OCI-LY3 (cell line): ENCODE measurements at regions not wholly inside any gene's neighbourhood (a gene's known extent, or its start where the extent isn't known, plus 50 kb on each side); places are given as distances from the start of the nearest gene placed in this dataset.

Experiments
- H2AFZ ChIP-seq: fragments of 200-600, 300-600 bp; shearing (Covaris generic); 2 replicates; pipeline ENCODE4 v1.6.0; 2014; ENCODE audit warnings: antibody characterized with exemption, low read depth, low read length
- H3K27ac ChIP-seq: fragments of 200-600, 300-600 bp; sonication (generic); 2 replicates; pipeline ENCODE4 v1.5.1; 2014; ENCODE audit warnings: mild to moderate bottlenecking, low read length, moderate library complexity, mixed read lengths
- H3K27me3 ChIP-seq: fragments of 200-600, 300-600 bp; sonication (generic); 2 replicates; pipeline ENCODE4 v1.6.1; 2014; ENCODE audit warnings: low read depth, low read length, mixed read lengths
- H3K36me3 ChIP-seq: fragments of 200-600, 300-600 bp; sonication (generic); replicated peaks from 2 replicates; pipeline ENCODE3; 2014; ENCODE audit warnings: low read depth, low read length, mixed read lengths
- H3K4me1 ChIP-seq: fragments of 300-600, 200-600 bp; sonication (generic); 2 replicates; pipeline ENCODE4 v1.6.1; 2014; ENCODE audit warnings: low read length, mixed read lengths
- H3K4me2 ChIP-seq: fragments of 200-600, 300-600 bp; sonication (generic); 2 replicates; pipeline ENCODE4 v1.6.1; 2014; ENCODE audit warnings: low read length, mixed read lengths
- H3K4me3 ChIP-seq: fragments of 300-600, 200-600 bp; sonication (generic); 2 replicates; pipeline ENCODE4 v1.5.1; 2014; ENCODE audit warnings: antibody characterized with exemption, mild to moderate bottlenecking, low read length, moderate library complexity
- H3K79me2 ChIP-seq: fragments of 300-600, 200-600 bp; shearing (Covaris generic); 2 replicates; pipeline ENCODE4 v1.6.1; 2014; ENCODE audit warnings: mild to moderate bottlenecking, low read length, mixed read lengths
- H3K9ac ChIP-seq: fragments of 300-600, 200-600 bp; shearing (Covaris generic); 2 replicates; pipeline ENCODE4 v1.6.0; 2014; ENCODE audit warnings: mild to moderate bottlenecking, low read length, moderate library complexity
- H3K9me3 ChIP-seq: fragments of 200-600, 300-600 bp; shearing (Covaris generic); 2 replicates; pipeline ENCODE4 v1.6.1; 2014; ENCODE audit warnings: low read length, mixed read lengths; ENCODE audit not compliant: insufficient read depth
- H4K20me1 ChIP-seq: fragments of 200-600, 300-600 bp; sonication (generic); 2 replicates; pipeline ENCODE4 v1.6.1; 2016; ENCODE audit warnings: low read length, mixed read lengths; ENCODE audit not compliant: insufficient read depth
- EZH2phosphoT487 ChIP-seq: fragments of 200-600 bp; shearing (Covaris generic); IDR thresholded peaks from 2 replicates; pipeline ENCODE4 v1.6.1; 2018; ENCODE audit warnings: antibody characterized with exemption, mixed run types, low read depth
- TF ChIP-seq, protein P1 (sequence below): fragments of 200-600, 300-600 bp; sonication (generic); IDR thresholded peaks from 2 replicates; pipeline ENCODE4 v1.5.1; 2014; ENCODE audit warnings: antibody characterized with exemption, low read length, low read depth

GRCh38 chr6:122048570-122048969 is 350.9 kb upstream of the HSF2 start:
- H3K27ac ChIP-seq, result no peak overlapping the region
- no peak overlapping the region for H3K4me2 ChIP-seq
- no peaks in the 10 kb centered on the region for H3K27me3 ChIP-seq
- no peaks in the 10 kb centered on the region for H3K36me3 ChIP-seq
- no peak overlapping the region for H3K9ac ChIP-seq
- TF ChIP-seq EZH2phosphoT487, result no peak
- TF ChIP-seq, protein P1, sequence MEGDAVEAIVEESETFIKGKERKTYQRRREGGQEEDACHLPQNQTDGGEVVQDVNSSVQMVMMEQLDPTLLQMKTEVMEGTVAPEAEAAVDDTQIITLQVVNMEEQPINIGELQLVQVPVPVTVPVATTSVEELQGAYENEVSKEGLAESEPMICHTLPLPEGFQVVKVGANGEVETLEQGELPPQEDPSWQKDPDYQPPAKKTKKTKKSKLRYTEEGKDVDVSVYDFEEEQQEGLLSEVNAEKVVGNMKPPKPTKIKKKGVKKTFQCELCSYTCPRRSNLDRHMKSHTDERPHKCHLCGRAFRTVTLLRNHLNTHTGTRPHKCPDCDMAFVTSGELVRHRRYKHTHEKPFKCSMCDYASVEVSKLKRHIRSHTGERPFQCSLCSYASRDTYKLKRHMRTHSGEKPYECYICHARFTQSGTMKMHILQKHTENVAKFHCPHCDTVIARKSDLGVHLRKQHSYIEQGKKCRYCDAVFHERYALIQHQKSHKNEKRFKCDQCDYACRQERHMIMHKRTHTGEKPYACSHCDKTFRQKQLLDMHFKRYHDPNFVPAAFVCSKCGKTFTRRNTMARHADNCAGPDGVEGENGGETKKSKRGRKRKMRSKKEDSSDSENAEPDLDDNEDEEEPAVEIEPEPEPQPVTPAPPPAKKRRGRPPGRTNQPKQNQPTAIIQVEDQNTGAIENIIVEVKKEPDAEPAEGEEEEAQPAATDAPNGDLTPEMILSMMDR, result no peak
- H3K79me2 ChIP-seq, result no peaks in the 10 kb centered on the region
- no peak overlapping the region for H3K4me3 ChIP-seq
- H3K4me1 ChIP-seq, result no peaks in the 10 kb centered on the region
- no peaks in the 10 kb centered on the region for H3K9me3 ChIP-seq
- no peaks in the 10 kb centered on the region for H4K20me1 ChIP-seq
- no peak overlapping the region for H2AFZ ChIP-seq

DNA sequence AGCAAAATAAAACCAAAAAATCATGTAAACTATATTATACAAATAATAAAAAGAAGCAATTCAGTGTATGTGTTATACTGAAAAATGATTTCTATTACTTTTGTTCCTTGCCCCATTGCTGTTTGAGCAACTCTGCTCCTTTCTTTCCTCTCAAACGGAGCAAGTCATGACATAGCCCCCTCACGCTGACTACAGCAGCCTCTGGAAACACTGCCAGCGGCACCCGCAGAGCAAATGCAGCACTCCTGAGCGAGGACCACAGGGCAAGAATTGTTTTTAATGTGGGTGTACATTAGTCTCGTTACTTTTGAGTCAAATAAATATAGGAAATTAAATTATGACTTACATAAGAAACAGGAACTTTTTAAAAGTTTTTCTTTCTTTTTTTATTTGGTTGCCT is 350.1 kb upstream of the HSF2 start:
- Histone ChIP-seq H3K9ac (no peak overlapping the region), H3K4me1 (no peaks in the 10 kb centered on the region)

GRCh38 chr6:122050242-122050755 is 349.2 kb upstream of the HSF2 start:
- no peak overlapping the region for H3K4me3 ChIP-seq
- H3K27me3 ChIP-seq, result no peaks in the 10 kb centered on the region

More for the DNA sequence above, 350.1 kb upstream of the HSF2 start:
- Histone ChIP-seq H3K36me3 (no peaks in the 10 kb centered on the region), H3K4me3 (no peak overlapping the region), H3K27me3 (no peaks in the 10 kb centered on the region), H3K27ac (no peak overlapping the region), H3K79me2 (no peaks in the 10 kb centered on the region), H3K4me2 (no peak overlapping the region), H4K20me1 (no peaks in the 10 kb centered on the region), H2AFZ (no peak overlapping the region), H3K9me3 (no peaks in the 10 kb centered on the region)
- TF ChIP-seq EZH2phosphoT487, result no peak
- TF ChIP-seq, protein P1, result no peak

GRCh38 chr6:122052346-122052900 is 347.0 kb upstream of the HSF2 start:
- no peaks in the 10 kb centered on the region for H3K36me3 ChIP-seq
- H3K9ac ChIP-seq, result no peak overlapping the region
- H3K4me1 ChIP-seq, result no peaks in the 10 kb centered on the region
- no peaks in the 10 kb centered on the region for H4K20me1 ChIP-seq
- TF ChIP-seq, protein P1, result no peak
- TF ChIP-seq EZH2phosphoT487, result no peak
- no peaks in the 10 kb centered on the region for H3K27me3 ChIP-seq
- no peaks in the 10 kb centered on the region for H3K9me3 ChIP-seq
- H3K4me2 ChIP-seq, result no peak overlapping the region
- H3K27ac ChIP-seq, result no peak overlapping the region
- no peaks in the 10 kb centered on the region for H3K79me2 ChIP-seq
- no peak overlapping the region for H3K4me3 ChIP-seq
- H2AFZ ChIP-seq, result no peak overlapping the region

More at GRCh38 chr6:122050242-122050755, 349.2 kb upstream of the HSF2 start:
- Histone ChIP-seq H3K4me2 (no peak overlapping the region), H3K27ac (no peak overlapping the region), H4K20me1 (no peaks in the 10 kb centered on the region), H3K4me1 (no peaks in the 10 kb centered on the region), H3K79me2 (no peaks in the 10 kb centered on the region), H3K9me3 (no peaks in the 10 kb centered on the region), H2AFZ (no peak overlapping the region), H3K36me3 (no peaks in the 10 kb centered on the region), H3K9ac (no peak overlapping the region)
- TF ChIP-seq, protein P1, result no peak
- no peak for TF ChIP-seq EZH2phosphoT487
